Caco-2 (cell line): ENCODE measurements at regions not wholly inside any gene's neighbourhood (a gene's known extent, or its start where the extent isn't known, plus 50 kb on each side); places are given as distances from the start of the nearest gene placed in this dataset.

Experiments
- BruUV-seq: library from RNA; stranded (reverse); fragments of 400-500 nt; replicated peaks from 2 replicates; lab custom pipeline; 2021; lab: Mats Ljungman, UMichigan
- CTCF ChIA-PET: fragments of 300-600 bp; sonication (Branson Sonifier 250); formaldehyde crosslinking; loops from one replicate; lab custom pipeline; 2022; ENCODE audit warnings: antibody characterized with exemption; lab: Charles Lee
- POLR2A ChIA-PET: fragments of 300-600 bp; sonication (Branson Sonifier 250); formaldehyde crosslinking; loops from one replicate; lab custom pipeline; 2022; ENCODE audit warnings: antibody characterized with exemption; lab: Charles Lee
- DNase-seq, 2 experiments: peaks; one replicate each; pipeline versions ENCODE4 v3.0.0 to v3.0.0-alpha.2; 2020 to 2022
- H3K27me3 ChIP-seq: replicated peaks from 2 replicates; pipeline ENCODE4 v1.6.0; 2011; ENCODE audit warnings: low read length; ENCODE audit not compliant: control insufficient read depth, insufficient read depth
- H3K36me3 ChIP-seq: 2 replicates; pipeline ENCODE4 v1.5.1; 2011; ENCODE audit warnings: low read length; ENCODE audit not compliant: control insufficient read depth, insufficient read depth
- H3K4me1 ChIP-seq: fragments of 250-450 bp; sonication (Bioruptor Pico); 2 replicates; pipeline ENCODE4 v1.5.1; 2020; ENCODE audit warnings: mild to moderate bottlenecking
- H3K4me3 ChIP-seq: 2 replicates; pipeline ENCODE4 v1.5.1; 2011; ENCODE audit warnings: low read depth, mild to moderate bottlenecking, control low read depth, low read length
- H3K9me3 ChIP-seq: fragments of 250-450 bp; sonication (Bioruptor Pico); 2 replicates; pipeline ENCODE4 v1.5.1; 2020; ENCODE audit warnings: mild to moderate bottlenecking, moderate library complexity
- H3K27ac Mint-ChIP-seq: one replicate; pipeline ENCODE4 v1.8.0; 2022; ENCODE audit warnings: mixed read lengths; ENCODE audit not compliant: unreplicated experiment
- H3K27me3 Mint-ChIP-seq: one replicate; pipeline ENCODE4 v1.8.0; 2022; ENCODE audit warnings: mixed read lengths; ENCODE audit not compliant: insufficient read depth, unreplicated experiment
- H3K36me3 Mint-ChIP-seq: one replicate; pipeline ENCODE4 v1.8.0; 2022; ENCODE audit warnings: mild to moderate bottlenecking, mixed read lengths; ENCODE audit not compliant: insufficient read depth, unreplicated experiment
- H3K4me1 Mint-ChIP-seq: one replicate; pipeline ENCODE4 v1.8.0; 2022; ENCODE audit warnings: low read depth, mixed read lengths; ENCODE audit not compliant: unreplicated experiment
- H3K4me3 Mint-ChIP-seq: one replicate; pipeline ENCODE4 v1.8.0; 2022; ENCODE audit warnings: mild to moderate bottlenecking, moderate library complexity, mixed read lengths; ENCODE audit not compliant: unreplicated experiment
- H3K9me3 Mint-ChIP-seq: one replicate; pipeline ENCODE4 v1.8.0; 2022; ENCODE audit warnings: mixed read lengths; ENCODE audit not compliant: unreplicated experiment
- intact Hi-C: fragments of 100-400 bp; cut with micrococcal nuclease; formaldehyde crosslinking; loops from one replicate; pipeline ENCODE4 v1.10.0; 2022; ENCODE audit not compliant: unreplicated experiment
- TF ChIP-seq, protein P1 (sequence below), 2 experiments: fragments of 200-600 bp in 1 of 2; IDR thresholded peaks; 1 replicate in 1 of 2; 2 replicates in 1 of 2; pipeline versions ENCODE4 v1.5.1 to v1.8.0; 2011 to 2022; ENCODE audit warnings: antibody characterized with exemption in 1 of 2, control low read depth in 1 of 2, inconsistent platforms in 1 of 2, low read depth in 1 of 2, low read length in 1 of 2, mild to moderate bottlenecking in 1 of 2, moderate library complexity in 1 of 2; ENCODE audit not compliant: insufficient read depth in 1 of 2, severe bottlenecking in 1 of 2, unreplicated experiment in 1 of 2

DNA sequence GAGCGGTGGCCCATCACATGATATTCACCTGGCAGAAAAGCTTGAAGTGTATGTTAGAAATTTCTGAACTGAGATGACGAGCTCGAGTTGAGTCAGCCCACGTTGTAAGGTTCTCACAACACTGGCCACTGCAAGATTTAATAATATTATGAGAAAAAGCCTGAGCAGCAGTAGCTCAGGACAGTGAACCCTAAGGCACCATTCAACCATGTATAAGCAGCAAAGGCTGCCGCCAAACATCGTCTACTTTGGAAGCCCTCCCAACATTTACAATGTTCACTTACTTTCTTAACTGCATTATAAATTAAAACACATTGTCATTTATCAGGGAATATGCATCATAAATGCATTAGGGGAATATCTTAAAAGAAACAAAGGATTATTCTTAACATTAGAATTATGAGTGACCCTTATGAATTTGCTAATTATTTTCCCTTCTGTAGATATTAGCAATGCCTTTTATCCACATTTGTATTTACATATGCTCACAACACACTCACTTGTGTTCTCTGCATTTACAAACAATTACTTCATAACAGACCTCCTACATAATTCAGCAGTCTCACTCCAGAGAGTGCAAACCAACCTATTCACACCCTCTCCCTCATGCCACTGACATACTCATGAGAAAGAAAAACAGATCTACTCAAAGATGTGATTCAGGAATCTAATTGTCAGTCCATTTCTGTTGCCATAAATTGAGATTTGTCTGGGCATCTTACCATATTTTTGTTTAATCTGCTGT is 57.7 kb upstream of the CARD18 start:
- Histone ChIP-seq H3K36me3 (no peaks in the 10 kb centered on the region; the same call in 1 of the 2 replicates), H3K4me3 (no peak overlapping the region), H3K4me1 (peaks cover 17% of the 10 kb centered on the region), H3K9me3 (no peaks in the 10 kb centered on the region), H3K27me3 (no peaks in the 10 kb centered on the region)
- Mint-ChIP-seq H3K9me3 (peaks cover 7% of the 10 kb centered on the region), H3K4me3 (no peak overlapping the region), H3K27me3 (no peaks in the 10 kb centered on the region), H3K27ac (no peak overlapping the region), H3K4me1 (peaks cover under 1% of the 10 kb centered on the region), H3K36me3 (no peaks in the 10 kb centered on the region)
- TF ChIP-seq, protein P1, sequence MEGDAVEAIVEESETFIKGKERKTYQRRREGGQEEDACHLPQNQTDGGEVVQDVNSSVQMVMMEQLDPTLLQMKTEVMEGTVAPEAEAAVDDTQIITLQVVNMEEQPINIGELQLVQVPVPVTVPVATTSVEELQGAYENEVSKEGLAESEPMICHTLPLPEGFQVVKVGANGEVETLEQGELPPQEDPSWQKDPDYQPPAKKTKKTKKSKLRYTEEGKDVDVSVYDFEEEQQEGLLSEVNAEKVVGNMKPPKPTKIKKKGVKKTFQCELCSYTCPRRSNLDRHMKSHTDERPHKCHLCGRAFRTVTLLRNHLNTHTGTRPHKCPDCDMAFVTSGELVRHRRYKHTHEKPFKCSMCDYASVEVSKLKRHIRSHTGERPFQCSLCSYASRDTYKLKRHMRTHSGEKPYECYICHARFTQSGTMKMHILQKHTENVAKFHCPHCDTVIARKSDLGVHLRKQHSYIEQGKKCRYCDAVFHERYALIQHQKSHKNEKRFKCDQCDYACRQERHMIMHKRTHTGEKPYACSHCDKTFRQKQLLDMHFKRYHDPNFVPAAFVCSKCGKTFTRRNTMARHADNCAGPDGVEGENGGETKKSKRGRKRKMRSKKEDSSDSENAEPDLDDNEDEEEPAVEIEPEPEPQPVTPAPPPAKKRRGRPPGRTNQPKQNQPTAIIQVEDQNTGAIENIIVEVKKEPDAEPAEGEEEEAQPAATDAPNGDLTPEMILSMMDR (IDR thresholded peaks at IDR 0.05; ENCODE audit: insufficient read depth in 1 of 2, low read depth in 1 of 2, low read length in 1 of 2, severe bottlenecking in 1 of 2, unreplicated experiment in 1 of 2): no peak
- intact Hi-C loops: no loop called here
- no peak for DNase-seq
- CTCF ChIA-PET: no interaction called here
- POLR2A ChIA-PET: no interaction called here
- BruUV-seq: no TSS peak

DNA sequence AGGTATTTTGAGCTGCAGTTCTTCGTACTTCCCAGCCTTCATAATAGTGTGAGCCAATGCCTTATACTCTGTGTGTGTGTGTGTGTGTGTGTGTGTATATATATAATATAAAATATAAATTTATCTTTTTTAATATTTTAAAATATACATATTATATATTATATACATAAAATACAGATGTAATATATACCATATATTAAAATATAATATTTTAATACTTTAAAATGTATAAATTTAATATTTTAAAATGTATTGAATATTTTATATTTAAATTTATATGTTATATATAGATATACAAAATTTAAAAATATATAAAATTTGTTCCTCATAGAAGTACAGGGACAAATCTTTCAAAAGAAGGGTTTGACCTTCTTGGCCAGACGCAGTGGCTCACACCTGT is 53.7 kb upstream of the CARD18 start:
- H3K4me1 ChIP-seq: no peaks in the 10 kb centered on the region
- H3K9me3 ChIP-seq: no peaks in the 10 kb centered on the region
- H3K27me3 ChIP-seq: no peaks in the 10 kb centered on the region
- H3K9me3 Mint-ChIP-seq: no peaks in the 10 kb centered on the region
- H3K4me1 Mint-ChIP-seq: no peaks in the 10 kb centered on the region
- intact Hi-C loops: no loop called here
- POLR2A ChIA-PET: no interaction called here
- H3K4me3 ChIP-seq: no peak overlapping the region
- no peak overlapping the region for H3K4me3 Mint-ChIP-seq
- no peaks in the 10 kb centered on the region; the same call in 1 of the 2 replicates for H3K36me3 ChIP-seq
- BruUV-seq: no TSS peak
- no peaks in the 10 kb centered on the region for H3K36me3 Mint-ChIP-seq
- CTCF ChIA-PET: no interaction called here
- no peaks in the 10 kb centered on the region for H3K27me3 Mint-ChIP-seq
- TF ChIP-seq, protein P1 (IDR thresholded peaks at IDR 0.05; ENCODE audit: insufficient read depth in 1 of 2, low read depth in 1 of 2, low read length in 1 of 2, severe bottlenecking in 1 of 2, unreplicated experiment in 1 of 2): no peak
- no peak for DNase-seq
- no peak overlapping the region for H3K27ac Mint-ChIP-seq

GRCh38 chr11:105192115-105192514 is 52.5 kb upstream of the CARD18 start:
- CTCF ChIA-PET: no interaction called here
- H3K4me3 ChIP-seq: no peak overlapping the region
- TF ChIP-seq, protein P1 (IDR thresholded peaks at IDR 0.05; ENCODE audit: insufficient read depth in 1 of 2, low read depth in 1 of 2, low read length in 1 of 2, severe bottlenecking in 1 of 2, unreplicated experiment in 1 of 2): no peak
- no peaks in the 10 kb centered on the region for H3K4me1 ChIP-seq
- H3K4me1 Mint-ChIP-seq: peaks cover 6% of the 10 kb centered on the region
- DNase-seq: no peak
- no peaks in the 10 kb centered on the region for H3K27me3 Mint-ChIP-seq
- H3K27me3 ChIP-seq: no peaks in the 10 kb centered on the region
- intact Hi-C loops: no loop called here
- no peaks in the 10 kb centered on the region for H3K36me3 ChIP-seq
- no TSS peak for BruUV-seq
- no peaks in the 10 kb centered on the region for H3K9me3 ChIP-seq
- H3K4me3 Mint-ChIP-seq: no peak overlapping the region
- no peaks in the 10 kb centered on the region for H3K36me3 Mint-ChIP-seq
- H3K9me3 Mint-ChIP-seq: peaks cover 10% of the 10 kb centered on the region
- POLR2A ChIA-PET: no interaction called here
- no peak overlapping the region for H3K27ac Mint-ChIP-seq
